ENCODE measurements at regions not wholly inside any gene's neighbourhood (a gene's known extent, or its start where the extent isn't known, plus 50 kb on each side); places are given as distances from the start of the nearest gene placed in this dataset.

DNA sequence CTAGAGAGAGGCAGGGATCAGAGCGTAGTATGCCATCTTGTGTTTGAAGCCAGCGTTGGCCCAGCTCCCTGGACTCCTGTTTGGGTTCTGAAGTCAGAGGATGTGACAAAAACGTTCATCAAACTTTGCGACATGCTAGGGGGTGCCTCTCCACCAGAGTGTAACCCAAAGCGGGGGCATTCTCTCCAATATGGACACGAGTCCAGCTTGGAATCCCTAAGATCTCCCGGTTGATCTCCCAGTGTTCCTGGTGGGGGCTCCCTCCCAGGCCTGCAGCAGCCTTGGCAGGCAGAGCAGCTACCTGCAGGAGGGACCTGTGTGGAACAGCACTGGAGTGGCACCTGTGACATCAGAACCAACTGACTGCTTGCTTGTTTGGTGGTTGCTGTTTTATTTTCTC lies 218.8 kb upstream of the ECI2 start:
- H3K4me3 ChIP-seq (ENCODE audit: low read depth, low read length), result no peak overlapping the region
- 93% methylated on average over 7 of the region's 7 CpGs for WGBS (ENCODE audit: insufficient coverage)
- H3K9me3 ChIP-seq (ENCODE audit: control insufficient read depth, insufficient read depth, low read length), result no peaks in the 10 kb centered on the region
- no peak overlapping the region for H3K27ac ChIP-seq (ENCODE audit: low read depth, low read length)
- no peaks in the 10 kb centered on the region for H3K36me3 ChIP-seq (ENCODE audit: control insufficient read depth, insufficient read depth, low read length)
- H3K27me3 ChIP-seq (ENCODE audit: control insufficient read depth, insufficient read depth, low read length), result no peaks in the 10 kb centered on the region
- no peak for DNase-seq (ENCODE audit: low read depth in 4 of 6, low spot score in 6 of 6)
- peaks cover 21% of the 10 kb centered on the region for H3K4me1 ChIP-seq (ENCODE audit: control insufficient read depth, insufficient read depth, low read length)

DNA sequence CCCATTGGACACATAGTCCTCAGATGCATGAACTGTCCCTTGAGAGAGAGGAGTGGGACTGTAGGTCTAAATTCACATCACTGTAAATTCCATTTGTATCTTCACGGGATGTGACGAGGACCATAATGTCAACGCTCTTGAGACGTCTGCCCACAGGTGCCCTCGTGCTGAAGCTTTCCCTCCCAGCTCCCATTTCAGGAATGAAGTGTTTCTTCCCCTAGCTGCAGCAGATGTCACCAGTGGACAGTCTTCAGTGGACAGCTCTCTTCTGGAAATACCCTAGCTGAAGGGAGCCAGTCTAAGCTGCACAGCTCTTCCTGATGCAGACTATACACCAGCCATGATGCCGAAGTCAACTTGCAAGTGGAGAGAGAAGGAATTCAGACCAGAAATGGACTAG lies 217.4 kb upstream of the ECI2 start:
- Histone ChIP-seq H3K9me3 (ENCODE audit: control insufficient read depth, insufficient read depth, low read length) (no peaks in the 10 kb centered on the region), H3K4me3 (ENCODE audit: low read depth, low read length) (no peak overlapping the region), H3K27ac (ENCODE audit: low read depth, low read length) (no peak overlapping the region), H3K36me3 (ENCODE audit: control insufficient read depth, insufficient read depth, low read length) (no peaks in the 10 kb centered on the region), H3K4me1 (ENCODE audit: control insufficient read depth, insufficient read depth, low read length) (peaks cover 11% of the 10 kb centered on the region), H3K27me3 (ENCODE audit: control insufficient read depth, insufficient read depth, low read length) (no peaks in the 10 kb centered on the region)
- no peak for DNase-seq (ENCODE audit: low read depth in 4 of 6, low spot score in 6 of 6)
- 100% methylated on average over 6 of the region's 6 CpGs for WGBS (ENCODE audit: insufficient coverage)

GRCh38 chr6:4352322-4352669 lies 216.9 kb upstream of the ECI2 start:
- Histone ChIP-seq H3K4me1 (ENCODE audit: control insufficient read depth, insufficient read depth, low read length) (peaks cover 11% of the 10 kb centered on the region), H3K27ac (ENCODE audit: low read depth, low read length) (no peak overlapping the region), H3K9me3 (ENCODE audit: control insufficient read depth, insufficient read depth, low read length) (no peaks in the 10 kb centered on the region), H3K4me3 (ENCODE audit: low read depth, low read length) (no peak overlapping the region), H3K36me3 (ENCODE audit: control insufficient read depth, insufficient read depth, low read length) (no peaks in the 10 kb centered on the region), H3K27me3 (ENCODE audit: control insufficient read depth, insufficient read depth, low read length) (no peaks in the 10 kb centered on the region)
- no peak for DNase-seq (ENCODE audit: low read depth in 4 of 6, low spot score in 6 of 6)
- 63% methylated on average over 5 of the region's 5 CpGs for WGBS (ENCODE audit: insufficient coverage)

- 29% methylated on average over 15 of the region's 21 CpGs for WGBS (ENCODE audit: insufficient coverage)
- Histone ChIP-seq H3K27me3 (ENCODE audit: control insufficient read depth, insufficient read depth, low read length) (no peaks in the 10 kb centered on the region), H3K27ac (ENCODE audit: low read depth, low read length) (peak overlapping the region; percentile 16), H3K9me3 (ENCODE audit: control insufficient read depth, insufficient read depth, low read length) (no peaks in the 10 kb centered on the region), H3K36me3 (ENCODE audit: control insufficient read depth, insufficient read depth, low read length) (no peaks in the 10 kb centered on the region), H3K4me1 (ENCODE audit: control insufficient read depth, insufficient read depth, low read length) (peaks cover 11% of the 10 kb centered on the region), H3K4me3 (ENCODE audit: low read depth, low read length) (no peak overlapping the region)
- peak in 2 of 6 donors; percentile 58 to 74 for DNase-seq (ENCODE audit: low read depth in 4 of 6, low spot score in 6 of 6)
Observed at GRCh38 chr6:4351520-4352321, 216.3 kb upstream of the ECI2 start.

DNA sequence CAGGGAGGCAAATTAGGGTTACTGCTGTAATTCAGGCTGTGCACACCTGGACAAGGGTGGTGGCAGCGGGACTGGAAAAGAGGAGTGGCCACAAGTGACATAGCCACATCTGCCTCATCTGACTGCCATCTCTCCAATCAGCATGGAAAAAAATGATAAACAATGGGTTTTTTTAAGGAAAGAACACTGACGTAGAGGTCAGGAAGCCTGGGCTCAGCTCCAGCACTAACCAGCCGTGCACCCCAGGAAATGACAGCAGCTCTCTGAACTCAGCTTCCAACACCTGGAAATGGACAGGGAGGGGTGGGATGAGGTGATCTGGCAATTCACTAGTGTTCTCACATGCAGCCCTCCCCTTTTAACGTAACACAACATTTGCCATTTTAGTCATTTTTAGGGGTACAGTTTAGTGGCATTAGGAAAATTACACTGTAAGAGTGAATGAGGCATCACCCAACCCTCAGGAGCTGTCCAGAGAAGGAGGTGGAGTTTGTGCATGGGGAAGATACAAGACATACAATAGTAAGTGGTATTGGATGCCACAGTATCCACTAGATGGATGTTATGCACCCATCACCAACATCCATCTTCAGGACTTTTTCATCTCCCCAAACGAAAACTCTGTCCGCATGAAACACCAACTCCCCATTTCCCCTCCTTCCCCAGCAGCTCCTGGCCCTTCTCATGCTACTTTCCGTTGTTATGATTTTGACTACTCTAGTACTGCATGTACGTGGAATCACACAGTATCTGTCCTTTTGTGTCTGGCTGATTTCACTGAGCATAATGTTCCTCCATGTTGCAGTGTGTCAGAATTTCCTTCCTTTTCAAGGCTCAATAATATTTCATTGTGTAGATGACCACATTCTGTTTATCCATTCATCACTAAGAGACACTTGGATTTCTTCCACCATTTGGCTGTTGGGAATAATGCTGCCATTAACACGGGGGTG lies 215.5 kb upstream of the ECI2 start:
- no peak overlapping the region for H3K4me3 ChIP-seq (ENCODE audit: low read depth, low read length)
- WGBS (ENCODE audit: insufficient coverage), result 81% methylated on average over 3 of the region's 9 CpGs
- no peak overlapping the region for H3K27ac ChIP-seq (ENCODE audit: low read depth, low read length)
- H3K9me3 ChIP-seq (ENCODE audit: control insufficient read depth, insufficient read depth, low read length), result no peaks in the 10 kb centered on the region
- H3K27me3 ChIP-seq (ENCODE audit: control insufficient read depth, insufficient read depth, low read length), result no peaks in the 10 kb centered on the region
- H3K4me1 ChIP-seq (ENCODE audit: control insufficient read depth, insufficient read depth, low read length), result peaks cover 11% of the 10 kb centered on the region
- no peak for DNase-seq (ENCODE audit: low read depth in 4 of 6, low spot score in 6 of 6)
- no peaks in the 10 kb centered on the region for H3K36me3 ChIP-seq (ENCODE audit: control insufficient read depth, insufficient read depth, low read length)

DNA sequence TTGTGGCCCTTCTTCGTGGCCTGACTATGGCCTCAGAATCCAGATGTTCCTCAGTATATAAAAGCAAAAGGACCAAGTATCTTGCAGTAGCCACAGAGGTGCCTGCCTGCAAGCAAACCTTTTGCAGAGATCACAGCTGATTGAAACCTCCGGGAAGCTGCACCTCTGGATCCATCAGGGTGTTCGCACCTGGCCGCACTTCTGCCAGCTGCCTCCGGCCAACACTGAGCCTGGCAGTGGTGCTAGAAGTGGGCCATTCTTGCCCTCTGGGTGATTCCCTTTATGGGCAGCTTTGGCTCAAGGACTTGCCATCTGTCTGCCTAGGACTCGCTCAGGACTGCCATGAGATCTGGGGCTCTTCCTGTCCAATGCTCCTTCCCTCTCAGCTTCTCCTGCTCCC lies 214.6 kb upstream of the ECI2 start:
- H3K9me3 ChIP-seq (ENCODE audit: control insufficient read depth, insufficient read depth, low read length), result no peaks in the 10 kb centered on the region
- no peaks in the 10 kb centered on the region for H3K36me3 ChIP-seq (ENCODE audit: control insufficient read depth, insufficient read depth, low read length)
- no peak overlapping the region for H3K4me3 ChIP-seq (ENCODE audit: low read depth, low read length)
- no peaks in the 10 kb centered on the region for H3K27me3 ChIP-seq (ENCODE audit: control insufficient read depth, insufficient read depth, low read length)
- 98% methylated on average over 6 of the region's 6 CpGs for WGBS (ENCODE audit: insufficient coverage)
- no peak overlapping the region for H3K27ac ChIP-seq (ENCODE audit: low read depth, low read length)
- H3K4me1 ChIP-seq (ENCODE audit: control insufficient read depth, insufficient read depth, low read length), result peaks cover 11% of the 10 kb centered on the region
- no peak for DNase-seq (ENCODE audit: low read depth in 4 of 6, low spot score in 6 of 6)

GRCh38 chr6:4349323-4349722 lies 213.9 kb upstream of the ECI2 start:
- WGBS (ENCODE audit: insufficient coverage), result 97% methylated on average over 8 of the region's 11 CpGs

GRCh38 chr6:4348462-4349112 lies 213.2 kb upstream of the ECI2 start:
- Histone ChIP-seq H3K9me3 (ENCODE audit: control insufficient read depth, insufficient read depth, low read length) (no peaks in the 10 kb centered on the region), H3K36me3 (ENCODE audit: control insufficient read depth, insufficient read depth, low read length) (no peaks in the 10 kb centered on the region), H3K4me3 (ENCODE audit: low read depth, low read length) (no peak overlapping the region), H3K27ac (ENCODE audit: low read depth, low read length) (no peak overlapping the region), H3K4me1 (ENCODE audit: control insufficient read depth, insufficient read depth, low read length) (peaks cover 11% of the 10 kb centered on the region), H3K27me3 (ENCODE audit: control insufficient read depth, insufficient read depth, low read length) (no peaks in the 10 kb centered on the region)
- 71% methylated on average over 10 of the region's 14 CpGs for WGBS (ENCODE audit: insufficient coverage)
- DNase-seq (ENCODE audit: low read depth in 4 of 6, low spot score in 6 of 6), result no peak

More at GRCh38 chr6:4349323-4349722, 213.9 kb upstream of the ECI2 start:
- H3K36me3 ChIP-seq (ENCODE audit: control insufficient read depth, insufficient read depth, low read length), result no peaks in the 10 kb centered on the region
- no peak for DNase-seq (ENCODE audit: low read depth in 4 of 6, low spot score in 6 of 6)
- no peaks in the 10 kb centered on the region for H3K9me3 ChIP-seq (ENCODE audit: control insufficient read depth, insufficient read depth, low read length)
- no peak overlapping the region for H3K27ac ChIP-seq (ENCODE audit: low read depth, low read length)
- no peaks in the 10 kb centered on the region for H3K27me3 ChIP-seq (ENCODE audit: control insufficient read depth, insufficient read depth, low read length)
- H3K4me1 ChIP-seq (ENCODE audit: control insufficient read depth, insufficient read depth, low read length), result peaks cover 11% of the 10 kb centered on the region
- H3K4me3 ChIP-seq (ENCODE audit: low read depth, low read length), result no peak overlapping the region

GRCh38 chr6:4347877-4348276 lies 212.5 kb upstream of the ECI2 start:
- no peak overlapping the region for H3K4me3 ChIP-seq (ENCODE audit: low read depth, low read length)
- no peak overlapping the region for H3K27ac ChIP-seq (ENCODE audit: low read depth, low read length)
- WGBS (ENCODE audit: insufficient coverage), result 83% methylated on average over 5 of the region's 9 CpGs
- DNase-seq (ENCODE audit: low read depth in 4 of 6, low spot score in 6 of 6), result no peak
- no peaks in the 10 kb centered on the region for H3K9me3 ChIP-seq (ENCODE audit: control insufficient read depth, insufficient read depth, low read length)
- H3K36me3 ChIP-seq (ENCODE audit: control insufficient read depth, insufficient read depth, low read length), result no peaks in the 10 kb centered on the region
- no peaks in the 10 kb centered on the region for H3K27me3 ChIP-seq (ENCODE audit: control insufficient read depth, insufficient read depth, low read length)
- peaks cover 11% of the 10 kb centered on the region for H3K4me1 ChIP-seq (ENCODE audit: control insufficient read depth, insufficient read depth, low read length)

Measured in spinal cord (tissue), 9 donors.